ENCODE measurements at regions not wholly inside any gene's neighbourhood (a gene's known extent, or its start where the extent isn't known, plus 50 kb on each side); places are given as distances from the start of the nearest gene placed in this dataset.

GRCh38 chr5:158080112-158080511, 221.2 kb upstream of the CLINT1 start:
- DNase-seq = no peak

GRCh38 chr5:158079097-158079496, 220.2 kb upstream of the CLINT1 start:
- DNase-seq = no peak

GRCh38 chr5:158074992-158075769, 216.2 kb upstream of the CLINT1 start:
- peak; percentile 90 for DNase-seq

GRCh38 chr5:158074597-158074991, 215.6 kb upstream of the CLINT1 start:
- no peak for DNase-seq

GRCh38 chr5:158070859-158071258, 211.9 kb upstream of the CLINT1 start:
- DNase-seq = no peak

- no peak for DNase-seq
These were observed 210.9 kb upstream of the CLINT1 start for GRCh38 chr5:158069838-158070237.

- no peak for DNase-seq
These were observed 210.0 kb upstream of the CLINT1 start for GRCh38 chr5:158068964-158069363.

GRCh38 chr5:158066076-158066475, 207.1 kb upstream of the CLINT1 start:
- DNase-seq = no peak

GRCh38 chr5:158064334-158065123, 205.6 kb upstream of the CLINT1 start:
- no peak for DNase-seq

GRCh38 chr5:158063052-158063451, 204.1 kb upstream of the CLINT1 start:
- no peak for DNase-seq

- no peak for DNase-seq
These were observed 202.5 kb upstream of the CLINT1 start for GRCh38 chr5:158061451-158061850.

GRCh38 chr5:158060212-158060611, 201.3 kb upstream of the CLINT1 start:
- DNase-seq = no peak

GRCh38 chr5:158058208-158059120, 199.5 kb upstream of the CLINT1 start:
- DNase-seq = peak; percentile 30

- DNase-seq = no peak
These were observed 197.3 kb upstream of the CLINT1 start for GRCh38 chr5:158056130-158056825.

GRCh38 chr5:158055111-158055501, 196.2 kb upstream of the CLINT1 start:
- no peak for DNase-seq

- DNase-seq = peak; percentile 52
These were observed 195.5 kb upstream of the CLINT1 start for GRCh38 chr5:158054223-158055110.

GRCh38 chr5:158051036-158051435, 192.1 kb upstream of the CLINT1 start:
- peak; percentile 46 for DNase-seq

GRCh38 chr5:158050421-158050820, 191.5 kb upstream of the CLINT1 start:
- DNase-seq = no peak

GRCh38 chr5:158049459-158049858, 190.5 kb upstream of the CLINT1 start:
- no peak for DNase-seq

- no peak for DNase-seq
These were observed 186.8 kb upstream of the CLINT1 start for GRCh38 chr5:158045696-158046095.

GRCh38 chr5:158039911-158040347, 181.0 kb upstream of the CLINT1 start:
- DNase-seq = no peak
